Parathyroid adenoma (tissue), 2 donors: ENCODE measurements at regions not wholly inside any gene's neighbourhood (a gene's known extent, or its start where the extent isn't known, plus 50 kb on each side); places are given as distances from the start of the nearest gene placed in this dataset.

Experiments
- H2AFZ ChIP-seq: fragments of 300-600 bp; sonication (generic); one replicate; pipeline ENCODE4 v1.7.0; 2017; ENCODE audit warnings: antibody characterized with exemption, mild to moderate bottlenecking
- H3K27ac ChIP-seq: fragments of 300-600 bp; sonication (generic); one replicate; pipeline ENCODE4 v1.7.0; 2017
- H3K27me3 ChIP-seq: fragments of 300-600 bp; sonication (generic); one replicate; pipeline ENCODE4 v1.7.0; 2017; ENCODE audit warnings: low read length; ENCODE audit not compliant: control insufficient read depth, insufficient read depth
- H3K36me3 ChIP-seq: fragments of 300-600 bp; sonication (generic); one replicate; pipeline ENCODE4 v1.7.0; 2017; ENCODE audit warnings: low read length; ENCODE audit not compliant: control insufficient read depth, insufficient read depth
- H3K4me1 ChIP-seq: fragments of 300-600 bp; sonication (generic); one replicate; pipeline ENCODE4 v1.7.0; 2017; ENCODE audit warnings: control low read depth
- H3K4me2 ChIP-seq: fragments of 300-600 bp; sonication (generic); one replicate; pipeline ENCODE4 v1.7.0; 2017; ENCODE audit warnings: low read length
- H3K4me3 ChIP-seq: fragments of 300-600 bp; sonication (generic); one replicate; pipeline ENCODE4 v1.7.0; 2017; ENCODE audit warnings: low read depth, low read length
- H3K79me2 ChIP-seq: fragments of 300-600 bp; sonication (generic); one replicate; pipeline ENCODE4 v1.7.0; 2017; ENCODE audit warnings: control low read depth
- H3K9ac ChIP-seq: fragments of 300-600 bp; sonication (generic); one replicate; pipeline ENCODE4 v1.7.0; 2017; ENCODE audit warnings: mild to moderate bottlenecking
- H3K9me3 ChIP-seq: fragments of 300-600 bp; sonication (generic); one replicate; pipeline ENCODE4 v1.7.0; 2017; ENCODE audit warnings: low read length; ENCODE audit not compliant: control insufficient read depth
- CTCF ChIP-seq: fragments of 300-600 bp; sonication (generic); IDR thresholded peaks from one replicate; pipeline ENCODE4 v1.7.0; 2017; ENCODE audit warnings: antibody characterized with exemption, mild to moderate bottlenecking
- donor health status: primary hyperparathyroidism.

DNA sequence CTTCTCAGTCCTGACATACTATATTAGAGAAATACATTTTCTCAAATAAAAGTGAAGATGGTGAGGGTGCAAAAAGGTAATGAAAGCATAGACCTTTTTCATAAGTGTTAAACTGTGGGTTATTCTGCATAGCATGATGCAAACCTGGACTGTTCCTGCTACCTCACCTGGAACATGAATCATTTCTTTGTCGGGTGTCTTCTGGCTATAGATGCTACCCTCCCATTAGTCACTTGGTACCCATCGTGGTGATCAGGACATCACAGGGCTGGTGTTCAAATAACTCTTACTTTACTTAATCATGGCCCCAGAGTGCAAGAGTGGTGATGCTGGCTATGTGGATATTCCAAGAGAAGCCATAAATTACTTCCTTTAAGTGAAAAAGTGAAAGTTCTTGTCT is 264.7 kb upstream of the AGA start:
- H3K4me3 ChIP-seq: no peak overlapping the region
- no peak overlapping the region for H3K27ac ChIP-seq
- TF ChIP-seq CTCF: no peak
- H3K36me3 ChIP-seq: no peaks in the 10 kb centered on the region
- no peaks in the 10 kb centered on the region for H3K27me3 ChIP-seq
- H3K4me1 ChIP-seq: no peaks in the 10 kb centered on the region
- no peaks in the 10 kb centered on the region for H3K9me3 ChIP-seq
- H2AFZ ChIP-seq: no peak overlapping the region
- no peak overlapping the region for H3K9ac ChIP-seq
- H3K79me2 ChIP-seq: no peaks in the 10 kb centered on the region
- no peak overlapping the region for H3K4me2 ChIP-seq

DNA sequence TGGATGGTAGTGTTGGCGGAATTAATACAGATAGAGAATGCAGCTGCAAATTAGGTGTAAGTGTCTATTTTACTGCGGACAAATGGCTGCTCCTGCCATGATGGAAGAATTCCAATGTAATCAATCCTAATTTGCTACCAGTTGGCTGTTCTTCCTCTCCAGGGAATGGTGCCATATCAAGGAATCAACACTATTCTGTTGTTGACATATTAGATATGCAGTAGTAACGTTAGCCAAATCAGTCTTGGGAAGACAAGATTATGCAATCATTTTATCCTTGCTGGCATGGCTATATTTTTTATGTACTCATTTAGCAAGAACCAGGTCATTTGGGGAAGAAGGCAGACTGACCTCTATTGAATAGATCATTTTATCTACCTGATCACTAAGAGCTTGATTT is 271.2 kb upstream of the AGA start:
- Histone ChIP-seq H3K4me1 (no peaks in the 10 kb centered on the region), H3K36me3 (no peaks in the 10 kb centered on the region), H3K9me3 (no peaks in the 10 kb centered on the region), H3K27me3 (no peaks in the 10 kb centered on the region), H3K9ac (no peak overlapping the region), H3K4me2 (no peak overlapping the region), H3K27ac (no peak overlapping the region), H3K79me2 (no peaks in the 10 kb centered on the region), H2AFZ (no peak overlapping the region), H3K4me3 (no peak overlapping the region)
- no peak for TF ChIP-seq CTCF

DNA sequence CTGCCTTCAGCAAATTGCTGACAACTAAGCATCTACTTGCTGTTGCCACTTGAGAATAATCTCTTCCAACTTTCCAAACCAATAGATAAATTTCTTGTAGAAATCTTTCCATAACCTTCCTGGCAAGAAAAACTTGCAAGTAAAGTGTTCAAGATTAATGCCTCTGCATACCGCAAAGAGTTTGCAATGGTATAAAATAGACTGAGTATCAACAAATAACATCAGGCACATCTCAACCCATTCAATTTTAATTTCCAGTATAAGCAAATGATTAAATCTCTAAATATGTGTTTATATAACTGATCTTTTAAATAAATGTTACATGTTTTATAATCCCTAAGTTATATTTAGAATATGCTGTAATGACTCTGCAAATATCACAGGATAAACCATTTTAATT is 275.2 kb upstream of the AGA start:
- Histone ChIP-seq H3K4me2 (no peak overlapping the region), H3K4me3 (no peak overlapping the region), H3K9me3 (no peaks in the 10 kb centered on the region), H3K27ac (no peak overlapping the region), H2AFZ (no peak overlapping the region), H3K9ac (no peak overlapping the region), H3K27me3 (no peaks in the 10 kb centered on the region), H3K4me1 (no peaks in the 10 kb centered on the region), H3K79me2 (no peaks in the 10 kb centered on the region), H3K36me3 (no peaks in the 10 kb centered on the region)
- TF ChIP-seq CTCF: no peak

- no peaks in the 10 kb centered on the region for H3K36me3 ChIP-seq
- H3K27me3 ChIP-seq: no peaks in the 10 kb centered on the region
- no peaks in the 10 kb centered on the region for H3K79me2 ChIP-seq
- no peak overlapping the region for H2AFZ ChIP-seq
- H3K9me3 ChIP-seq: no peaks in the 10 kb centered on the region
- H3K4me2 ChIP-seq: no peak overlapping the region
- no peaks in the 10 kb centered on the region for H3K4me1 ChIP-seq
- TF ChIP-seq CTCF: no peak
- no peak overlapping the region for H3K9ac ChIP-seq
- H3K27ac ChIP-seq: no peak overlapping the region
- no peak overlapping the region for H3K4me3 ChIP-seq
Measured at GRCh38 chr4:177718514-177718913, 276.3 kb upstream of the AGA start.

DNA sequence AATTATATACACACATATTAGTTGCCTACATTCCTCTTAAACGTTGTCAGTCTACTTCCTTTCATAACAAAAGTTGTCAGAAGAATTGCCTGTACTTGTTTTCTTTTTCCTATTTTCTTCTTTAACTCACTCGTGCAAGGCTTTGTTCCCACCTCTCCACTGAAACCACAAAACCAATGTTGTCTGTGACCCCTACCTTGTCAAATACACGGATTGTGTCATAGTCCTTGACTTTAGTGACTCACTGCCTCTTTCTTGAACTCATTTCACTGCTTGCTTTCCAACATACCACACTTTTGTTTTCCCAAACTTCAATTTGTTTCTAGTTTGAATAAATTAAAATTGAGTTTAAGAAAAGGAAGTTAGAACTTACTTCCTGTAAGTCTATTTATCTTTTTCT is 283.9 kb upstream of the AGA start:
- Histone ChIP-seq H3K9ac (no peak overlapping the region), H3K79me2 (no peaks in the 10 kb centered on the region), H3K27me3 (no peaks in the 10 kb centered on the region), H2AFZ (no peak overlapping the region), H3K4me1 (no peaks in the 10 kb centered on the region), H3K4me3 (no peak overlapping the region), H3K9me3 (no peaks in the 10 kb centered on the region), H3K4me2 (no peak overlapping the region), H3K36me3 (no peaks in the 10 kb centered on the region), H3K27ac (no peak overlapping the region)
- TF ChIP-seq CTCF: no peak
